ENCODE measurements at regions not wholly inside any gene's neighbourhood (a gene's known extent, or its start where the extent isn't known, plus 50 kb on each side); places are given as distances from the start of the nearest gene placed in this dataset.

DNA sequence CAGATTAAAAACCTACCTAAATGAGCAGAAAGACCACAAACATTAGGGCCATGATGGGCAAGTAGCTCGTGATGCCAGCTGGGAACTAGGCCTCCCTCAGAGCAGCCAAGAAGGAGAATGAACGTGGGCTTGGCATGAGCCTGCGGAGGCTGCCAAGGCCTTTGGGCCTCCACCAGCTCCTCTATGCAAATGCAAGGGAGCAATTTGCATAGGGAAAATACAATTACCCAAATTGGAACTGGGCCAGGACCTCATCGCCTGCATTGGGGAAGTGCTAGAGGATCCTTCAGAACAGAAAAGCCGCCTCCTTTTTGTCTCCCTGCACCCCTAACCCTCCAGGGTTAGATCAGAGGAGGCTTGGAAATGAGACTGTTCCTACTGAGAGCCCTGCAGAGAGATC is 326.4 kb downstream of the SMAD2 start:
- no peak overlapping the region for H3K9ac ChIP-seq (ENCODE audit: low read depth in 1 of 2, low read length in 2 of 2)
- H3K27me3 ChIP-seq (ENCODE audit: control insufficient read depth in 1 of 2, insufficient read depth in 2 of 2, low read length in 2 of 2) = no peaks in the 10 kb centered on the region
- H3K4me1 ChIP-seq (ENCODE audit: control insufficient read depth in 1 of 2, insufficient read depth in 2 of 2, low read length in 2 of 2) = no peaks in the 10 kb centered on the region
- H3K9me3 ChIP-seq (ENCODE audit: control insufficient read depth in 1 of 2, low read length in 2 of 2) = no peaks in the 10 kb centered on the region
- no peak overlapping the region for H3K27ac ChIP-seq (ENCODE audit: low read depth, low read length)
- H3K4me3 ChIP-seq (ENCODE audit: low read depth in 1 of 2, low read length in 2 of 2) = no peak overlapping the region
- no peaks in the 10 kb centered on the region for H3K36me3 ChIP-seq (ENCODE audit: control insufficient read depth in 1 of 2, insufficient read depth in 2 of 2, low read length in 2 of 2)

- Histone ChIP-seq H3K9ac (ENCODE audit: low read depth in 1 of 2, low read length in 2 of 2) (no peak overlapping the region), H3K4me1 (ENCODE audit: control insufficient read depth in 1 of 2, insufficient read depth in 2 of 2, low read length in 2 of 2) (no peaks in the 10 kb centered on the region), H3K36me3 (ENCODE audit: control insufficient read depth in 1 of 2, insufficient read depth in 2 of 2, low read length in 2 of 2) (no peaks in the 10 kb centered on the region)
These were observed 327.3 kb downstream of the SMAD2 start for GRCh38 chr18:47603158-47603557.

GRCh38 chr18:47602273-47602897 is 328.1 kb downstream of the SMAD2 start:
- Histone ChIP-seq H3K27ac (ENCODE audit: low read depth, low read length) (no peak overlapping the region), H3K9ac (ENCODE audit: low read depth in 1 of 2, low read length in 2 of 2) (no peak overlapping the region), H3K36me3 (ENCODE audit: control insufficient read depth in 1 of 2, insufficient read depth in 2 of 2, low read length in 2 of 2) (no peaks in the 10 kb centered on the region), H3K9me3 (ENCODE audit: control insufficient read depth in 1 of 2, low read length in 2 of 2) (no peaks in the 10 kb centered on the region), H3K27me3 (ENCODE audit: control insufficient read depth in 1 of 2, insufficient read depth in 2 of 2, low read length in 2 of 2) (no peaks in the 10 kb centered on the region), H3K4me1 (ENCODE audit: control insufficient read depth in 1 of 2, insufficient read depth in 2 of 2, low read length in 2 of 2) (no peaks in the 10 kb centered on the region), H3K4me3 (ENCODE audit: low read depth in 1 of 2, low read length in 2 of 2) (no peak overlapping the region)

More at GRCh38 chr18:47603158-47603557, 327.3 kb downstream of the SMAD2 start:
- H3K27ac ChIP-seq (ENCODE audit: low read depth, low read length) = no peak overlapping the region
- no peaks in the 10 kb centered on the region for H3K27me3 ChIP-seq (ENCODE audit: control insufficient read depth in 1 of 2, insufficient read depth in 2 of 2, low read length in 2 of 2)
- no peaks in the 10 kb centered on the region for H3K9me3 ChIP-seq (ENCODE audit: control insufficient read depth in 1 of 2, low read length in 2 of 2)
- H3K4me3 ChIP-seq (ENCODE audit: low read depth in 1 of 2, low read length in 2 of 2) = no peak overlapping the region

GRCh38 chr18:47601581-47602272 is 328.7 kb downstream of the SMAD2 start:
- Histone ChIP-seq H3K4me1 (ENCODE audit: control insufficient read depth in 1 of 2, insufficient read depth in 2 of 2, low read length in 2 of 2) (no peaks in the 10 kb centered on the region), H3K27ac (ENCODE audit: low read depth, low read length) (no peak overlapping the region), H3K27me3 (ENCODE audit: control insufficient read depth in 1 of 2, insufficient read depth in 2 of 2, low read length in 2 of 2) (no peaks in the 10 kb centered on the region), H3K36me3 (ENCODE audit: control insufficient read depth in 1 of 2, insufficient read depth in 2 of 2, low read length in 2 of 2) (no peaks in the 10 kb centered on the region), H3K9me3 (ENCODE audit: control insufficient read depth in 1 of 2, low read length in 2 of 2) (no peaks in the 10 kb centered on the region), H3K9ac (ENCODE audit: low read depth in 1 of 2, low read length in 2 of 2) (no peak overlapping the region), H3K4me3 (ENCODE audit: low read depth in 1 of 2, low read length in 2 of 2) (no peak overlapping the region)

DNA sequence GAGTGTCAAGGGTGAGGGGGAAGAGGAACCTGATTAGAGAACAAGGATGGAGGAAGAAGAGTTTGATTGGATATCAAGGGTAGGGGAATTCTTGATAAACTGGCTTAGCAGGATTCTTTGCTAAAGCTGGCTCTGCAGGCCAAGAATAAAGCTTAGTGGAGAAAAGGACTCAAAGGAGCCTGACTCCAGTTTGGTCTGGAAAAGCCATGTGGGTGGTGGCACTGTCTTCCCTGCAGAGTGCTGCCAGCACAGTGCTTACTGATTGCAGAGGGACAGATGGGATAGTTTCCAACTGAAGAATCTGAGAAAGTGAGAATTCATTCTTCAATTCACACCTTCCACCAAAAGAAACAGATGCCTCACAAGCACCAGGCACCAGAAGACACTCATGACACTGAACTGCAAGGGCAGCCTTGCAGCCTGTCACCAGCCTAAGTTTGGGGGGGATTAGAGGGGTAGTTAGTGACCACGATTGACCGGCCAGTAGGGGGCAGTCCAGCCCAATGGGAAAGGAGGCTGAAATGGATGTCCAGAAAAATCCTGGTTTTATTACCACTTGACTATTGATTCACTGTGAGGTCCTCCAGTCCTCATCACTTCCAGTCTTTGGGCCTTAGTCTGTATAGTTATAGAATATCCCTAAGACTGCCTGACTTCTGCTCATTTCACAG is 334.5 kb downstream of the SMAD2 start:
- no peaks in the 10 kb centered on the region for H3K9me3 ChIP-seq (ENCODE audit: control insufficient read depth in 1 of 2, low read length in 2 of 2)

DNA sequence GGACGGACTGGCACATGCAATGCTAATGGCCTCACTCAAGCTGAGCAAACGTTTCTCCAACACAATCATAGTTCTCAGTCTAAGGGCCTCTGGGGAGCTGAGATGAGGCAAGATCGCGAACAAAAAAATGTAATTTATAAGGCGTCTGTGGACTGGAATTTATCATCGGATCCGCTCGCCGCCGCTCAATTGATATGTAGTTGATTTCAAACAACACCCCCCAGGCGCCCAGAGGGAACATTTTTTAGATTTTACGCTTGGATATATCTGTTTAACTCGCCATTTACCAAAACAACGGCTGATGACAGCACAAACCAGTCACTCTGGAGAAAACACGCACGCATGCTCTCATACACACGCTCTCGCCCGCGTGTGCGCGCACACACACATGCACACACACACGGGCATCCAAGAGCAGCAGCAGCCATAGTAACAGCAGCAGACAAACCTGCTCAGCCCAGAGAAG is 335.8 kb downstream of the SMAD2 start:
- peaks cover 5 to 8% of the 10 kb centered on the region in 2 donors for H3K27me3 ChIP-seq (ENCODE audit: control insufficient read depth in 1 of 2, insufficient read depth in 2 of 2, low read length in 2 of 2)
- no peak overlapping the region for H3K9ac ChIP-seq (ENCODE audit: low read depth in 1 of 2, low read length in 2 of 2)

More for the DNA sequence above, 334.5 kb downstream of the SMAD2 start:
- Histone ChIP-seq H3K4me1 (ENCODE audit: control insufficient read depth in 1 of 2, insufficient read depth in 2 of 2, low read length in 2 of 2) (no peaks in the 10 kb centered on the region), H3K4me3 (ENCODE audit: low read depth in 1 of 2, low read length in 2 of 2) (no peak overlapping the region), H3K27ac (ENCODE audit: low read depth, low read length) (no peak overlapping the region), H3K27me3 (ENCODE audit: control insufficient read depth in 1 of 2, insufficient read depth in 2 of 2, low read length in 2 of 2) (peaks cover 5 to 8% of the 10 kb centered on the region in 2 donors), H3K9ac (ENCODE audit: low read depth in 1 of 2, low read length in 2 of 2) (no peak overlapping the region), H3K36me3 (ENCODE audit: control insufficient read depth in 1 of 2, insufficient read depth in 2 of 2, low read length in 2 of 2) (no peaks in the 10 kb centered on the region)

DNA sequence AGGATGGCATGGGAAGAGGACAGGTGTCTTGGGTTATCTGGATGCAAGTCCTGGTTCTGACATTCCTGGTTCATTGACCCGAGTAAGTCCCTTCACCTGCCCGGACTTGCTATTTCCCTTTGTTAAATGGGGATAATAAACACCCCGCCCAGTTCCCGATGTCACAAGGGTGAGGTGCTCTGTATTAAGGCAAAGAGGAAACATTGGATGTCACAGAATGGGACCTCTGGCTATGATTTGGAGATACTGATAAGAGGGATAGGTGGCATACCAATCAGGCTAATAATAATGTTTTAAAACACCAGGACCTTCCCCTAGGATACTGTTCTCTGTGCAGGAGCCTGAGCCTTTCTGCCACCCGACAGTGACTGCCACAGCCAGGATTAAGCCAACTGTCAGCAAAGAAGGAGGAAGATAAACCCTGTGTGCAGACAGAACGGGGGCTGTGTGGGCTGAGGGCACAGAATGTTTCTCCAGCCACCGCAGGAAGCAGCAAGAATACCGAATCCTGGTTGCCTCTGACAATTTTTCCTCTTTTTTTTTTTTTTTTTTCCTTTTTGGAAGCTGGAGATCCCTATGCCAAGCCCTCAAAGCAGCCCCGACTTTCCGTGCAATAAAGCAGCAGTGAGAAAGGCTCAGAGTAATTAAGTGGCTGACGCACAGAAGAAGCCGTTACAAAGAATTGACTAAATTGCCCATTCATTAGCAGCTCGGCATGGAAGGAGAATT is 336.6 kb downstream of the SMAD2 start:
- Histone ChIP-seq H3K9ac (ENCODE audit: low read depth in 1 of 2, low read length in 2 of 2) (no peak overlapping the region), H3K27ac (ENCODE audit: low read depth, low read length) (no peak overlapping the region)

More for the DNA sequence above, 335.8 kb downstream of the SMAD2 start:
- Histone ChIP-seq H3K4me3 (ENCODE audit: low read depth in 1 of 2, low read length in 2 of 2) (no peak overlapping the region), H3K36me3 (ENCODE audit: control insufficient read depth in 1 of 2, insufficient read depth in 2 of 2, low read length in 2 of 2) (no peaks in the 10 kb centered on the region), H3K27ac (ENCODE audit: low read depth, low read length) (no peak overlapping the region), H3K9me3 (ENCODE audit: control insufficient read depth in 1 of 2, low read length in 2 of 2) (no peaks in the 10 kb centered on the region), H3K4me1 (ENCODE audit: control insufficient read depth in 1 of 2, insufficient read depth in 2 of 2, low read length in 2 of 2) (no peaks in the 10 kb centered on the region)

GRCh38 chr18:47591429-47591828 is 339.0 kb downstream of the SMAD2 start:
- H3K27ac ChIP-seq (ENCODE audit: low read depth, low read length) = no peak overlapping the region
- H3K4me1 ChIP-seq (ENCODE audit: control insufficient read depth in 1 of 2, insufficient read depth in 2 of 2, low read length in 2 of 2) = no peaks in the 10 kb centered on the region
- H3K36me3 ChIP-seq (ENCODE audit: control insufficient read depth in 1 of 2, insufficient read depth in 2 of 2, low read length in 2 of 2) = no peaks in the 10 kb centered on the region
- H3K9me3 ChIP-seq (ENCODE audit: control insufficient read depth in 1 of 2, low read length in 2 of 2) = no peaks in the 10 kb centered on the region
- no peak overlapping the region for H3K9ac ChIP-seq (ENCODE audit: low read depth in 1 of 2, low read length in 2 of 2)
- peaks cover 5 to 8% of the 10 kb centered on the region in 2 donors for H3K27me3 ChIP-seq (ENCODE audit: control insufficient read depth in 1 of 2, insufficient read depth in 2 of 2, low read length in 2 of 2)
- no peak overlapping the region for H3K4me3 ChIP-seq (ENCODE audit: low read depth in 1 of 2, low read length in 2 of 2)

More for the DNA sequence above, 336.6 kb downstream of the SMAD2 start:
- H3K36me3 ChIP-seq (ENCODE audit: control insufficient read depth in 1 of 2, insufficient read depth in 2 of 2, low read length in 2 of 2) = no peaks in the 10 kb centered on the region
- no peaks in the 10 kb centered on the region for H3K9me3 ChIP-seq (ENCODE audit: control insufficient read depth in 1 of 2, low read length in 2 of 2)
- H3K4me3 ChIP-seq (ENCODE audit: low read depth in 1 of 2, low read length in 2 of 2) = no peak overlapping the region
- no peaks in the 10 kb centered on the region for H3K4me1 ChIP-seq (ENCODE audit: control insufficient read depth in 1 of 2, insufficient read depth in 2 of 2, low read length in 2 of 2)
- peaks cover 5 to 8% of the 10 kb centered on the region in 2 donors for H3K27me3 ChIP-seq (ENCODE audit: control insufficient read depth in 1 of 2, insufficient read depth in 2 of 2, low read length in 2 of 2)

DNA sequence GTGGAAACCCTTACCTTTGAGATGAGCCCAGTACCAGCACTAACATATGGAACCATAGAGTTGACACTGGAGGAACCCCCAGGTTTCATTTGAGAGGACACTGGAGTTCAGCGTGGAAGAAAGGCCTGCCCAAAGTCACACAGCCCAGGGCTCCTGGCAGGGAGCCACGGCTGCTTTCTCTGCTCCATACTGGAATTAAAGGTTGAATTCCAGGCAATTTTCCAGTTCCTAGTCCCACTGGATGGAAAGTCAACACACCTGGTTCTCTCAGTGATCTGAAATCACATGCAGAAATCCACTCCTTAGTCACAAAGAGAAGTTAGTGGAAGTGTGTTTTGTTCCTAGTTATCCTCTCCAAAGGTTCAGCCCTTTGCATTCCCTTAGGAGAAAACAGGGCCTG is 336.1 kb upstream of the SKOR2 start:
- no peaks in the 10 kb centered on the region for H3K9me3 ChIP-seq (ENCODE audit: control insufficient read depth in 1 of 2, low read length in 2 of 2)
- H3K4me1 ChIP-seq (ENCODE audit: control insufficient read depth in 1 of 2, insufficient read depth in 2 of 2, low read length in 2 of 2) = peaks cover 0 to 7% of the 10 kb centered on the region in 2 donors
- H3K36me3 ChIP-seq (ENCODE audit: control insufficient read depth in 1 of 2, insufficient read depth in 2 of 2, low read length in 2 of 2) = no peaks in the 10 kb centered on the region
- H3K4me3 ChIP-seq (ENCODE audit: low read depth in 1 of 2, low read length in 2 of 2) = no peak overlapping the region
- no peak overlapping the region for H3K9ac ChIP-seq (ENCODE audit: low read depth in 1 of 2, low read length in 2 of 2)
- H3K27ac ChIP-seq (ENCODE audit: low read depth, low read length) = no peak overlapping the region
- no peaks in the 10 kb centered on the region for H3K27me3 ChIP-seq (ENCODE audit: control insufficient read depth in 1 of 2, insufficient read depth in 2 of 2, low read length in 2 of 2)

Data from duodenal mucosa (tissue), 2 donors.